ENCODE measurements at regions not wholly inside any gene's neighbourhood (a gene's known extent, or its start where the extent isn't known, plus 50 kb on each side); places are given as distances from the start of the nearest gene placed in this dataset.

- ATAC-seq, result no peak
- Histone ChIP-seq H3K36me3 (no peaks in the 10 kb centered on the region), H3K4me3 (no peak overlapping the region), H3K4me1 (no peaks in the 10 kb centered on the region), H3K9me3 (no peaks in the 10 kb centered on the region), H3K27me3 (ENCODE audit: low read depth) (no peaks in the 10 kb centered on the region), H3K27ac (no peak overlapping the region)
- intact Hi-C loops (cut with DNase I), result no loop called here
- TF ChIP-seq CTCF (IDR thresholded peaks at IDR 0.05), result no peak
- DNase-seq, result no peak
Measured at GRCh38 chr14:22149058-22149457, 440.0 kb downstream of the DAD1 start.

- intact Hi-C loops (cut with DNase I), result no loop called here
- Histone ChIP-seq H3K36me3 (no peaks in the 10 kb centered on the region), H3K27ac (no peak overlapping the region), H3K9me3 (no peaks in the 10 kb centered on the region), H3K4me3 (no peak overlapping the region), H3K27me3 (ENCODE audit: low read depth) (no peaks in the 10 kb centered on the region), H3K4me1 (no peaks in the 10 kb centered on the region)
- ATAC-seq, result no peak
- no peak for TF ChIP-seq CTCF (IDR thresholded peaks at IDR 0.05)
- no peak for DNase-seq
Measured at GRCh38 chr14:22147716-22148115, 441.3 kb downstream of the DAD1 start.

- Histone ChIP-seq H3K27me3 (ENCODE audit: low read depth) (no peaks in the 10 kb centered on the region), H3K27ac (no peak overlapping the region), H3K9me3 (no peaks in the 10 kb centered on the region), H3K4me1 (no peaks in the 10 kb centered on the region), H3K36me3 (no peaks in the 10 kb centered on the region), H3K4me3 (no peak overlapping the region)
- no peak for ATAC-seq
- intact Hi-C loops (cut with DNase I), result no loop called here
- no peak for DNase-seq
- TF ChIP-seq CTCF (IDR thresholded peaks at IDR 0.05), result no peak
Measured at GRCh38 chr14:22143363-22143762, 445.7 kb downstream of the DAD1 start.

- Histone ChIP-seq H3K4me1 (no peaks in the 10 kb centered on the region), H3K27me3 (ENCODE audit: low read depth) (no peaks in the 10 kb centered on the region), H3K9me3 (no peaks in the 10 kb centered on the region), H3K36me3 (no peaks in the 10 kb centered on the region), H3K4me3 (no peak overlapping the region), H3K27ac (no peak overlapping the region)
- no peak for TF ChIP-seq CTCF (IDR thresholded peaks at IDR 0.05)
- ATAC-seq (no peak), DNase-seq (no peak)
- intact Hi-C loops (cut with DNase I), result no loop called here
Measured at GRCh38 chr14:22140633-22141032, 448.4 kb downstream of the DAD1 start.

- Histone ChIP-seq H3K9me3 (no peaks in the 10 kb centered on the region), H3K4me3 (no peak overlapping the region), H3K36me3 (no peaks in the 10 kb centered on the region), H3K4me1 (no peaks in the 10 kb centered on the region), H3K27ac (no peak overlapping the region), H3K27me3 (ENCODE audit: low read depth) (no peaks in the 10 kb centered on the region)
- TF ChIP-seq CTCF (IDR thresholded peaks at IDR 0.05), result peak; percentile 24
- intact Hi-C loops (cut with DNase I), result no loop called here
- ATAC-seq (no peak), DNase-seq (no peak)
Measured at GRCh38 chr14:22131749-22132476, 457.1 kb downstream of the DAD1 start.
